Endothelial cell of umbilical vein (primary cell): ENCODE measurements at regions not wholly inside any gene's neighbourhood (a gene's known extent, or its start where the extent isn't known, plus 50 kb on each side); places are given as distances from the start of the nearest gene placed in this dataset.

Experiments
- BruUV-seq: library from RNA; stranded (reverse); fragments of 400-500 nt; replicated peaks from 2 replicates; lab custom pipeline; 2021; lab: Mats Ljungman, UMichigan
- CTCF ChIA-PET: fragments of 300-600, 350-600 bp; sonication (Branson Sonifier 250); formaldehyde crosslinking; loops from one replicate; lab custom pipeline; 2021; ENCODE audit warnings: antibody characterized with exemption, inconsistent platforms; lab: Charles Lee
- POLR2A ChIA-PET: fragments of 300-600, 350-600 bp; sonication (Branson Sonifier 250); formaldehyde crosslinking; loops from one replicate; lab custom pipeline; 2021; ENCODE audit warnings: antibody characterized with exemption, inconsistent platforms; lab: Charles Lee
- DNase-seq: peaks from one replicate; pipeline ENCODE4 v3.0.0-alpha.2; 2011; ENCODE audit warnings: low read depth, low spot score
- FAIRE-seq: peaks from 2 replicates; lab custom pipeline; 2011; peaks lifted over from hg19 to GRCh38; lab: Jason Lieb, UNC
- H2AFZ ChIP-seq: 2 replicates; pipeline ENCODE4 v1.6.0; 2012; ENCODE audit warnings: low read depth, low read length, control low read depth, inconsistent platforms
- H3K27ac ChIP-seq: 2 replicates; pipeline ENCODE4 v1.5.1; 2011; ENCODE audit warnings: low read depth, mild to moderate bottlenecking, control low read depth, low read length, moderate library complexity; ENCODE audit not compliant: insufficient read depth
- H3K27me3 ChIP-seq, 2 experiments: 2 replicates each; pipeline versions ENCODE4 v1.6.0 to v1.6.1; 2011; ENCODE audit warnings: low read length in 2 of 2, mixed read lengths in 1 of 2; ENCODE audit not compliant: control insufficient read depth in 2 of 2, insufficient read depth in 2 of 2
- H3K36me3 ChIP-seq, 2 experiments: 2 replicates in 1 of 2; 3 replicates in 1 of 2; pipeline ENCODE4 v1.5.1; 2011; ENCODE audit warnings: low read length in 2 of 2, mild to moderate bottlenecking in 1 of 2, moderate library complexity in 1 of 2; ENCODE audit not compliant: control insufficient read depth in 2 of 2, insufficient read depth in 2 of 2; ENCODE audit errors: extremely low read depth in 1 of 2
- H3K4me1 ChIP-seq: 3 replicates; pipeline ENCODE4 v1.5.1; 2011; ENCODE audit warnings: mild to moderate bottlenecking, low read length; ENCODE audit not compliant: control insufficient read depth, insufficient read depth; ENCODE audit errors: extremely low read depth
- H3K4me2 ChIP-seq: 2 replicates; pipeline ENCODE4 v1.6.1; 2011; ENCODE audit warnings: low read length, control low read depth, mixed read lengths; ENCODE audit not compliant: insufficient read depth
- H3K4me3 ChIP-seq, 3 experiments: fragments of 200-600 bp in 1 of 3; sonication (generic), shearing (Covaris generic) in 1 of 3; replicated peaks in 1 of 3; 2 replicates each; pipeline ENCODE4 v1.5.1; 2011 to 2016; ENCODE audit warnings: control low read depth in 3 of 3, low read length in 3 of 3, mild to moderate bottlenecking in 2 of 3, inconsistent platforms in 1 of 3, low read depth in 1 of 3, moderate library complexity in 1 of 3; ENCODE audit not compliant: insufficient read depth in 1 of 3
- H3K79me2 ChIP-seq: 2 replicates; pipeline ENCODE4 v1.6.0; 2012; ENCODE audit warnings: low read length, inconsistent platforms; ENCODE audit not compliant: control insufficient read depth, insufficient read depth
- H3K9ac ChIP-seq: replicated peaks from 2 replicates; pipeline ENCODE3; 2011; ENCODE audit warnings: low read length, control low read depth; ENCODE audit not compliant: insufficient read depth; ENCODE audit errors: extremely low read depth
- H3K9me1 ChIP-seq: replicated peaks from 3 replicates; pipeline ENCODE4 v1.6.0; 2011; ENCODE audit warnings: mild to moderate bottlenecking, low read length; ENCODE audit not compliant: control insufficient read depth, insufficient read depth; ENCODE audit errors: extremely low read depth
- H3K9me3 ChIP-seq: replicated peaks from 2 replicates; pipeline ENCODE4 v1.5.1; 2012; ENCODE audit warnings: low read length, inconsistent platforms; ENCODE audit not compliant: control insufficient read depth, insufficient read depth
- H4K20me1 ChIP-seq: replicated peaks from 2 replicates; pipeline ENCODE3; 2011; ENCODE audit warnings: mild to moderate bottlenecking, low read length; ENCODE audit not compliant: control insufficient read depth, insufficient read depth; ENCODE audit errors: extremely low read depth
- CTCF ChIP-seq, 2 donors: IDR thresholded peaks; 1 replicate in 1 of 2; 2 replicates in 1 of 2; pipeline ENCODE4 v1.5.1; 2011; ENCODE audit warnings: low read length in 2 of 2, mild to moderate bottlenecking in 2 of 2, moderate library complexity in 2 of 2, control low read depth in 1 of 2, inconsistent platforms in 1 of 2, low read depth in 1 of 2; ENCODE audit not compliant: insufficient read depth in 1 of 2; ENCODE audit errors: extremely low read depth in 1 of 2
- EZH2 ChIP-seq: IDR thresholded peaks from 2 replicates; pipeline ENCODE4 v1.6.1; 2012; ENCODE audit warnings: borderline replicate concordance, low read depth, mild to moderate bottlenecking, moderate library complexity, low read length, inconsistent platforms; ENCODE audit not compliant: severe bottlenecking
- FOS ChIP-seq: IDR thresholded peaks from 2 replicates; pipeline ENCODE4 v1.6.1; 2011; ENCODE audit warnings: mild to moderate bottlenecking, low read length, moderate library complexity, borderline replicate concordance; ENCODE audit not compliant: insufficient read depth
- GATA2 ChIP-seq: IDR thresholded peaks from 2 replicates; pipeline ENCODE4 v1.7.0; 2011; ENCODE audit warnings: low read depth, mild to moderate bottlenecking, moderate library complexity, mixed read lengths, low read length; ENCODE audit not compliant: insufficient read length, insufficient read depth
- JUN ChIP-seq: IDR thresholded peaks from 2 replicates; pipeline ENCODE4 v1.6.1; 2011; ENCODE audit warnings: borderline replicate concordance, low read depth; ENCODE audit not compliant: insufficient read length, insufficient read depth
- MAX ChIP-seq: IDR thresholded peaks from 2 replicates; pipeline ENCODE4 v1.6.1; 2011; ENCODE audit not compliant: insufficient read depth, insufficient read length
- MYC ChIP-seq: IDR thresholded peaks from one replicate; pipeline ENCODE4 v1.6.1; 2011; ENCODE audit warnings: mild to moderate bottlenecking, low read depth, low read length
- POLR2A ChIP-seq: IDR thresholded peaks from 2 replicates; pipeline ENCODE4 v1.6.1; 2012; ENCODE audit warnings: low read depth, mild to moderate bottlenecking, control low read depth, low read length
- POLR2AphosphoS5 ChIP-seq: IDR thresholded peaks from 2 replicates; pipeline ENCODE4 v1.6.1; 2012; ENCODE audit warnings: low read depth, mild to moderate bottlenecking, control low read depth, low read length, moderate library complexity; ENCODE audit not compliant: insufficient read depth
- dilution Hi-C: fragments of 300-500 bp; cut with MboI; formaldehyde crosslinking; loops from one replicate; pipeline ENCODE4 v1.15.0; 2019; ENCODE audit warnings: low sequenced_read_pairs; ENCODE audit not compliant: extremely low pct_ligation_motif_present
- intact Hi-C: fragments of 100-400 bp; cut with micrococcal nuclease; formaldehyde crosslinking; loops from one replicate; pipeline ENCODE4 v1.10.0; 2022

- Histone ChIP-seq H3K27ac (no peak overlapping the region), H3K4me2 (no peak overlapping the region), H3K4me3 (no peak overlapping the region), H3K79me2 (no peaks in the 10 kb centered on the region), H3K9me1 (no peaks in the 10 kb centered on the region), H3K27me3 (peaks cover 11 to 25% of the 10 kb centered on the region in 2 experiments), H2AFZ (no peak overlapping the region), H3K4me1 (no peaks in the 10 kb centered on the region), H3K36me3 (no peaks in the 10 kb centered on the region), H3K9me3 (no peaks in the 10 kb centered on the region), H3K9ac (no peak overlapping the region), H4K20me1 (no peaks in the 10 kb centered on the region)
- dilution Hi-C loops: no loop called here
- ChIA-PET POLR2A (no interaction called here), CTCF (interaction anchor here (0.6 to 1.5 kb wide), 2 partner anchors 42 to 55 kb away, joined by 3 to 4 read pairs; no protein-coding TSS in a partner anchor)
- intact Hi-C loops: no loop called here
- TF ChIP-seq EZH2: no peak
- TF ChIP-seq FOS: no peak
- no peak for TF ChIP-seq POLR2A
- no peak for TF ChIP-seq CTCF (IDR thresholded peaks at IDR 0.05; ENCODE audit: extremely low read depth in 1 of 2, insufficient read depth in 1 of 2, low read depth in 1 of 2, low read length in 2 of 2)
- TF ChIP-seq POLR2AphosphoS5: no peak
- no peak for TF ChIP-seq JUN
- TF ChIP-seq MAX: no peak
- no peak for TF ChIP-seq MYC
- TF ChIP-seq GATA2: no peak
- no peak for FAIRE-seq
- BruUV-seq: no TSS peak
- DNase-seq: no peak
Observed at GRCh38 chr14:22417914-22418313, 171.1 kb downstream of the DAD1 start.
